DOHH2 (cell line): ENCODE measurements at regions not wholly inside any gene's neighbourhood (a gene's known extent, or its start where the extent isn't known, plus 50 kb on each side); places are given as distances from the start of the nearest gene placed in this dataset.

ENCODE experiments used
- EZH2phosphoT487 ChIP-seq: fragments of 200-600 bp; sonication (generic); IDR thresholded peaks from 2 replicates; pipeline ENCODE4 v1.6.1; 2017; ENCODE audit warnings: borderline replicate concordance, mild to moderate bottlenecking, antibody characterized with exemption, low read length, moderate library complexity, mixed read lengths
- TF ChIP-seq, protein P1 (sequence below): fragments of 200-600 bp; sonication (generic); IDR thresholded peaks from one replicate; pipeline ENCODE4 v1.5.1; 2014; ENCODE audit warnings: antibody characterized with exemption, mild to moderate bottlenecking, low read depth, low read length; ENCODE audit not compliant: poor library complexity, severe bottlenecking

DNA sequence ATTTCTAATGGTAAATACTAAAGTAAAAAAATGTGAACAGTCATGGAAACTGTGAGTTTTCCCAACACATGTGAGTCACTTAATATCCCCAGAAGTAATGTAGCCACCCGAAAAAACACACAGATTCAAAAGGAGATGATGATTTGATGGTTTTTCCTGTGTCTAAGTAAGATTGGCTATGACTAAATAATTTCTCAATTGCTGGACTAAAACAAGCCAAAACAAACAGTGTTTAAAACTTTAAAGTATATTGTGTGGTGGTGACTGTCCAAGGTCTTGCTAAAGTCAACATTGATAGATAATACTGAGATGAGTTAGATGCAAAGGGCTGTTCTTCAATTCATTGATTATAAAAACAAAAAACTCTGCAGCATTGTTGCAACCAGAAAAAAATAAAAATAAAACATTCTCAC lies 89.6 kb upstream of the SOX5 start:
- TF ChIP-seq, protein P1, sequence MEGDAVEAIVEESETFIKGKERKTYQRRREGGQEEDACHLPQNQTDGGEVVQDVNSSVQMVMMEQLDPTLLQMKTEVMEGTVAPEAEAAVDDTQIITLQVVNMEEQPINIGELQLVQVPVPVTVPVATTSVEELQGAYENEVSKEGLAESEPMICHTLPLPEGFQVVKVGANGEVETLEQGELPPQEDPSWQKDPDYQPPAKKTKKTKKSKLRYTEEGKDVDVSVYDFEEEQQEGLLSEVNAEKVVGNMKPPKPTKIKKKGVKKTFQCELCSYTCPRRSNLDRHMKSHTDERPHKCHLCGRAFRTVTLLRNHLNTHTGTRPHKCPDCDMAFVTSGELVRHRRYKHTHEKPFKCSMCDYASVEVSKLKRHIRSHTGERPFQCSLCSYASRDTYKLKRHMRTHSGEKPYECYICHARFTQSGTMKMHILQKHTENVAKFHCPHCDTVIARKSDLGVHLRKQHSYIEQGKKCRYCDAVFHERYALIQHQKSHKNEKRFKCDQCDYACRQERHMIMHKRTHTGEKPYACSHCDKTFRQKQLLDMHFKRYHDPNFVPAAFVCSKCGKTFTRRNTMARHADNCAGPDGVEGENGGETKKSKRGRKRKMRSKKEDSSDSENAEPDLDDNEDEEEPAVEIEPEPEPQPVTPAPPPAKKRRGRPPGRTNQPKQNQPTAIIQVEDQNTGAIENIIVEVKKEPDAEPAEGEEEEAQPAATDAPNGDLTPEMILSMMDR: no peak
- TF ChIP-seq EZH2phosphoT487: no peak
